Hepatocyte (in vitro differentiated cells): ENCODE measurements at regions not wholly inside any gene's neighbourhood (a gene's known extent, or its start where the extent isn't known, plus 50 kb on each side); places are given as distances from the start of the nearest gene placed in this dataset.

Experiments used
- CTCF ChIP-seq: fragments of 200-600 bp; sonication (generic); IDR thresholded peaks from 2 replicates; pipeline ENCODE4 v1.5.1; 2016; ENCODE audit warnings: antibody characterized with exemption, mild to moderate bottlenecking; ENCODE audit not compliant: poor library complexity
- EZH2 ChIP-seq: fragments of 200-600 bp; sonication (generic); IDR thresholded peaks from 2 replicates; pipeline ENCODE4 v1.6.1; 2016; ENCODE audit warnings: antibody characterized with exemption, mild to moderate bottlenecking, borderline replicate concordance
- EZH2phosphoT487 ChIP-seq: fragments of 200-600 bp; sonication (generic); IDR thresholded peaks from one replicate; pipeline ENCODE4 v1.6.1; 2018; ENCODE audit warnings: antibody characterized with exemption, mild to moderate bottlenecking, low read depth, moderate library complexity; ENCODE audit not compliant: unreplicated experiment, severe bottlenecking

GRCh38 chr5:2883771-2884170 lies 132.3 kb upstream of the IRX2 start:
- TF ChIP-seq CTCF (no peak), EZH2 (no peak), EZH2phosphoT487 (no peak)
